ENCODE measurements at regions not wholly inside any gene's neighbourhood (a gene's known extent, or its start where the extent isn't known, plus 50 kb on each side); places are given as distances from the start of the nearest gene placed in this dataset.
"Not testable (repeated sequence)": the region's sequence is repeated elsewhere in the genome, so short reads cannot be mapped to it uniquely, and the experiment has no call there.

DNA sequence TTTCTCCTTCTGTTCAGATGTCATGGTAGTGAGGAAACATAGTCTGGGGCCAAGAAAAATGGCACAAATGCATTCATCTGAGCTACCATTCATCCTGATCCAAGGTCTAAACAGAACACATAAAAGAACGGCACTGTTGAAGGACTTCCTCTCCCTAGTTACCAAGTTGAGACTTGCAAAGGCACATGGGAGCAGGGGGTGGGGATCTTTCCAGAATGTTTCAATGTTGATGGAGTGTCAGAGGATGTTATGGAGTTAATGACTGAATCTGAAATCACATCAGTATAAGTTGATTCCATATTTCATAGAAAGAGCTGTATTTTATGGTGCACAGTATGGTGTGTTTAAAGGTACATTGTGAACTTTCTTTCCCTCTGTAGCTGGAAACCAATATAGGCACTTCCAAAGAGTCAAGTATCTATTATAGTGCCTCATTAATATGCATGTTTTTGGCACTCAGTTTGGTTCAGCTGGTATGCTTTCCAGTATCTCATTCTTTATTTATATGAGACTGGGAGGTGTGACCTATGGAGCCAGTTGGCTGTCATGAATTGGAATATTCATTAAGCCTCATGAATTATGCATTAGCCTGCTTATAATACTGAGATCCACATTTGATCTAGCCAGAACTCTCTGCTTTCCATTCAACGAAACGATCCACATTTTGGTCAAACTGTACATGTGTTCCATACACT is 603.0 kb downstream of the NR2F1-AS1 start:
- DNase-seq: no peak

DNA sequence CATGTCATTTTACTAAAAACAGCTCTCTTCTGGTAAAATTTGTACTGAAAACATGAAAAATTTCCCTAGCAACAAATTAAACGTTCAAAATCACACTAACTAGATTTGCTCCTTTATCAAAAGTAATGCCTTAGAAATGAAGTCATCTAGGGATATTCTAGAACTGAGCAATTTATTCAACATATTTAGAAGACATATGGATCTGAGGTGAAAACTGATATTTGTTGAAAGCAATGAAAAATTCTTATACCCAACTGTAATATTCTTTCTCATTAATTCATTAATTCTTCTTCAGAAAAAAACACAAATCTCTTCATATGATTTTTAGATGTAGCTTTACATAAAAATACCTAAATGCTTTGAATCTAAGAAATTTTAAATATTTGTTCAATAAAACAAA is 604.9 kb downstream of the NR2F1-AS1 start:
- no peak for DNase-seq

DNA sequence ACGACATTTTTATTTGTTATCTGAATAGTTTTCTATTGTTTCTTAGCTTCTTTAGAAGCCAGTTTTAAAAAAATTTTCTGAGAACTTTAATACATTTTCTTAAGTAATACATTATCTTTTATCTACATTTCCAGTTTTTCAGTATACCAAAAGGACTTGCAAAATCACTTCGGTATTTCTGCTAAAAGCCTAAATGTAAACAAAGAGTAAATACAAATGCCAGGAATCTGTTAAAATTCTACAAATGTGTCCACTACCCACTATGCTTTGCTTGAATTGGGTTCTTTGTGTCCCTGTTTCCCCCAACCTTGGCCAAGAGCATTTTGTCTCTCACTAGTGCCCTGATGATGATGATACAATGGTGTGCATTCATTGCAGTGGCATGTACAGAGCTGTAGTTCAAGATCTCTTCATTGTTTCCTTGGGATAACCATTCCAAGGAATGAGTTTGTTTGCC is 611.2 kb downstream of the NR2F1-AS1 start:
- DNase-seq: no peak

GRCh38 chr5:92969191-92969780 is 611.7 kb downstream of the NR2F1-AS1 start:
- DNase-seq: no peak

- DNase-seq: no peak
Measured at GRCh38 chr5:92963800-92964199, 617.2 kb downstream of the NR2F1-AS1 start.

GRCh38 chr5:92962752-92963151 is 618.3 kb downstream of the NR2F1-AS1 start:
- no peak for DNase-seq

DNA sequence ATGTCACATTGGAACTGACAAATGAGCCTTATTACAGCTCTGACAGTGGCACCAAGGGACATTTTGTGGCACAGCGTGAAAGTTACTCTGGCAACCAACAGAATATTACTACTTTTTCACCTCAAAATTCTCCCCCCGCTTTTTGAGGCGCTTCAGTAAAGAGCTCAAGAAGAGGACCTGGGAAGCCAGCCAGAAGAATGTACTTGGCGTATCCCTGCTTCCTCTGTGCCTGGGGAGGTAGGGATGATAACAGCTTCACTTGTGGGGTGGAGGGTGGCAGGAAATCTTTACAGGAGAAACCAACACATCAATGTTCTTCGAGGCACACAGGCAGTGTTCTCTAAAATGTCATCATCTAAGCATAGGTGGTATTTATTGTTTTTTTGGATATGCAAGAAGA is 624.1 kb downstream of the NR2F1-AS1 start:
- DNase-seq: no peak

DNA sequence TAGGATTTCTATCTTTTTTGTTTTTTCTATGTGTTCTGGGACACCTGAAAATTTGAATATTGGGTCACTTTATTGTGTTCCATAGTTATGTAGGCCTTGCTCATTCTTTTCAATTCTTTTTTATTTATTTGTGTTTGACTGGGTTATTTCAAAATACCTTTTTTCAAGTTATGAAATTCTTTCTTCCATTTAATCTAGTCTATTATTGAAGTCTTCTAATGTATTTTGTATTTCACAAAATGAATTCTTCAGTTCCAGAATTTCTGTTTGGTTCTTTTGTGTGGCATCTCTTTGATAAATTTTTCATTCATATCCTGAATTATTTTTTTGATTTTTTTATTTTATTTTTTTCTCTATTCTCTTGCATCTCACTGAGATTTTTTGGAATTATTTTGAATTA is 628.8 kb downstream of the NR2F1-AS1 start:
- DNase-seq: no peak

DNA sequence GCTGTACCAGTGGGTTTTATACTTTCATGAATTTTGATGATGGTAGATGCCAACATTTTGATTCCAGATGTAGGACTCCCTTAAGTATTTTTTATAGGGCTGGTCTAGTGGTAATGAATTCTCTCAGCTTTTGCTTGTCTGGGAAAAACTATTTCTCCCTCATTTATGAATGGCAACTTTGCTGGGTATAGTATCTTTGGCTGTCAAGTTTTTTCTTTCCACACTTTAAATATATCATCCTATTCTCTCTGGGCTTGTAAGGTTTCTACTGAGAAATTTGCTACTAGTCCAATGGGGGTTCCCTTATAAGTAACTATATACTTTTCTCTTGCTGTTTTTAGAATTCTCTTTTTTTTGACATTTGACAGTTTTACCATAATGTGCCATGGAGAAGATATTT is 629.3 kb downstream of the NR2F1-AS1 start:
- no peak for DNase-seq

DNA sequence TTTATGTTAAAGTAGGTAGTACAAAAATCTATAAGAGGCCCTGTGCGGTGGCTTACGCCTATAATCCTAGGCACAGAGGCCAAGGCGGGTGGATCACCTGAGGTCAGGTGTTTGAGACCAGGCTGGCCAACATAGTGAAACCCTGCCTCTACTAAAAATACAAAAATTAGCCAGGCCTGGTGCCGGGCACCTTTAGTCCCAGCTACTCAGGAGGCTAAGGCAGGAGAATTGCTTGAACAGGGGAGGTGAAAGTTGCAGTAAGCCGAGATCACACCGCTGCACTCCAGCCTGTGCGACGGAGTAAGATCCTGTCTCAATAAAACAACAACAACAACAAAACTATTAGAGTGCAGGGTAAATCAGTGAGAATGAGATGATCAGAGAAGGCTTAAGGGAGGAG is 634.5 kb downstream of the NR2F1-AS1 start:
- no peak for DNase-seq

- DNase-seq: no peak
Measured at GRCh38 chr5:92945605-92946097, 635.4 kb downstream of the NR2F1-AS1 start.

GRCh38 chr5:92944903-92945604 is 636.0 kb downstream of the NR2F1-AS1 start:
- DNase-seq: no peak

DNA sequence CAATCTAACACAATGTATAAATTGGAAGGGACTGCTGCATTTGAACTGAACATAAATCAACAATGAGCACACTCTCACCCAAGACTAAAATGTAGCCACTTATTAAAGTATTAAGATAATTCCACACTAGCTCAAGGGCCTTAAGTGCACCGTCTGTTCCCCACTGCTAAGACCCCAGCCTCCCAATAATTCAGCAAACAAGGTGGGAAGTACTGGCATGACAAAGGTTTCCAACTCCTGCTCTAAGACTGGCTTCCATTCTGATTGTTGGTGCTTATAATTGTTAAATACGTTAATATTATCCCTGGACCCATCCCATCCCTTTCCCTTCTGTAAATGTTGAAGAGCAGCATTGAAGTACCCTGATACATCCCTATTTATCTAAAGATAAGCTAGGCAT is 636.7 kb downstream of the NR2F1-AS1 start:
- no peak for DNase-seq

- no peak for DNase-seq
Measured at GRCh38 chr5:92942762-92943161, 638.3 kb downstream of the NR2F1-AS1 start.

DNA sequence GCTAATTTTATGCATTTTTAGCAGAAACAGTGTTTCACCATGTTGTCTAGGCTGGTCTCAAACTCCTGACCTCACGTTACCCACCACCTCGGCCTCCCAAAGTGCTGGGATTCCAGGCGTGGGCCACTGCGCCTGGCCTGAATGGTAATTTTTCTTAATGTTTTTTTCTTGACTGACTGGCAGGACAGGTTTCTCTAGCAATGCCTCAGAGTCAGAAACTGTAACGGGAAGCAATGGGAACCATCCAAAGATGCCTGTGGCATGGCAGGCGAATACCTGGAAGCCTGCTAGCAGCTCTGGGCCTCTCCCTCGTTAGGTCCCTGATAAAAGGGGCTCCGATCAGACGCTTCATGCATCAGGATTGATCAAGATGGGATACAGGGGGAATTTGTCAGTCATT is 639.2 kb downstream of the NR2F1-AS1 start:
- no peak for DNase-seq

GRCh38 chr5:92939428-92939827 is 641.6 kb downstream of the NR2F1-AS1 start:
- DNase-seq: no peak

- DNase-seq: not testable (repeated sequence)
Measured at GRCh38 chr5:92937396-92937795, 643.6 kb downstream of the NR2F1-AS1 start.

DNA sequence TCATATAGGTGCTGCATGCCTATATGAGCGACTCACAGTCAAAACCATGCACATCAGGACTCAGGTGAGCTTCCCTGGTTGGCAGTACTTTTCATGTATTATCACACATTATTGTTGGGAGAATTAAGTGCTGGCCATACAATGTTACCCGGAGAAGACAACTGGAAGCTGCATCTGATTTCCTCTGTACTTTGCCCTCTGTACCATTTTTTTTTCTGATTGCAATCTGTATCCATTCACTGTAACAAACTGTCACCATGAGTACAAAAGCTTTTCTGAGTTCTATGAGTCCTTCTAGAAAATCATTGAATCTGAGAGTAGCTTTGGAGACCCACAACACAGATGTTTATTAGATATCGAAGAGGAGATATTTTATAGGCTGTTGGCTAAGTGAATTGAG is 651.0 kb downstream of the NR2F1-AS1 start:
- no peak for DNase-seq

DNA sequence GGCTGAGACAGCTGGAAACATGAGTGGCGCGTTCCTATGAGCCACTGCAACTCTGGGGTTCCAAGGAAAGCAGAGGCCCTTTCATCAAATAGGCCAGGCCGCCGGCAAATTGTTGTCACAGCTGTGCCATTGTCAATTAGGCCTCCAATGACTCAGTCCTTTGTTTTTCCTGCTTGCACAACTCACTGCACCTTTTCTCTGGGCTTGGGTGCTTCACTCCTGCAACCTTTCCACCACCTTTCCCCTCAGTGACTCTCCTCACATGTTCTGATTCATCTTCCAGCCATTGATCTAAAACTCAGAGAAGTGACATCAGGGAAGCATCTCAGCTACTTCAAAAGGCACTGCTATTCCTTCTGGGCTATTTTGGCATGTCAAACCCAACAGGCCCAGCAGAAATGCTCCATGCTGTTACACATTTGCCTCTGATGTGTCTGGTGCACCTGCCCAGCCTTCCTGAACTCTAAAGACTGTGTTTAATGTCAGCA is 653.7 kb downstream of the NR2F1-AS1 start:
- no peak for DNase-seq

DNA sequence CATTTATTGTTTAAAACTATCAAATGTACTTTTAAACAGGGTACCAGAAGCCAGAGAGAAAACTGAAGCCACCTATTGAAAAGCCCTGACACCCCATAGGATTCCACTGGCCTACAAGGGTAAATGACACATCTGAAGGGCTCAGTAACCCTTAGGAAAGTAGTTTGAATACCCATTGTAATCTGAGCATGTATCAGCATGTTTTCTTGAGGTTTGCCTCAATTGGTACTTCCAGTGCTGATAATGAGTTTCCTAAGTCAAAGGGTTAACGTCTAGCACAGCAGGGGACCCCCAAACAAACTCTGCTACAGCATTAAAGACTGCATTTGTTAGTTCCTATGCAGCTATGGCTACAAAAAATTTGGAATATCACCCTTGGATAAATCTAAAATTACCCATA is 657.1 kb downstream of the NR2F1-AS1 start:
- no peak for DNase-seq

DNA sequence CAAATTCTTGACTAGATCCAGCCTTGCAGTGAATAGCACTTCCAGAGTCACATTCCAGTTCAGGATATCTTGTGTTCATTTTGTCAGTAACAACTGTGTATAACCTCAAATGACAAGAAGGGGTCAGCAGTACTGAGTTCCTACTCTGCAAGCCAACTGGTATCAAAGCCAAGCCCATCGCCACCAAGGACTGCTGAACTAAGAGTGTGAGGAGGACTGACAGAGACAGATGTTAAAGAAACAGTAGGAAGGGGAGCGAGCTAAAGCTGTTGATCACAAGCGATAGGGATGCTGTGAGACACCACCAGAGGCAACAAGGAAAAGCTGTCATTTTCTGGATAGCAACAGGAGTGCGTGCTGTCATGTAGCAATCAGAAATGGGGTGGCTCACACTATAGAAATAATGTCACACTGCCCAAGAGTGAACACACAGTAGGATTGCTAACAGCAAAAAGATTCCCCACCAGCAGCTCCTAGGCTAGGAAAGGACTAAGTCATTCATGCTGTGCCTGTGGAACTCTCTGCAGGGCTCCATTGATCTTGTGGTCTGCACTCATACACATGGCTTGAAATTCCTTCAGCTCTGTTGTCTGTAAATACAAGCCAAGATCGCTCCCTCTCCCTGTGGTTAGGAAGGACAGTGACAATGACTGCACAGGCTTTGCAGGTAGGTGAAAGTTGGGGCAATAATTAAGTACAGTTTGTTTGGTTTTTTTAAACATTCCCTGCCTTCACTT is 658.6 kb downstream of the NR2F1-AS1 start:
- DNase-seq: no peak

GRCh38 chr5:92917044-92917443 is 664.0 kb downstream of the NR2F1-AS1 start:
- no peak for DNase-seq

GRCh38 chr5:92916036-92916435 is 665.0 kb downstream of the NR2F1-AS1 start:
- no peak for DNase-seq

All from activated CD4-positive, alpha-beta T cell treated with anti-CD3 and anti-CD28 coated beads, Interleukin-10, Interleukin-2, amounts not matched to agents 100 ng/mL and 50 ng/mL, durations not matched to agents 16 hours and 8 hours (primary cell).